K562 (cell line): ENCODE measurements at regions not wholly inside any gene's neighbourhood (a gene's known extent, or its start where the extent isn't known, plus 50 kb on each side); places are given as distances from the start of the nearest gene placed in this dataset.

ENCODE experiments used
- ATAC-seq: fragments of 200-7000 bp; cut with Tn5 transposase; 3 replicates; pipeline ENCODE4 v1.9.1; 2020; ENCODE audit warnings: moderate library complexity
- BruUV-seq: library from RNA; stranded (reverse); fragments of 400-500 nt; replicated peaks from 2 replicates; lab custom pipeline; 2021; lab: Mats Ljungman, UMichigan
- CTCF ChIA-PET: fragments of 300-600 bp; formaldehyde crosslinking; extraction: SDS; loops from one replicate; lab custom pipeline; 2021; ENCODE audit warnings: low intra/inter-chr PET ratio; lab: Yijun Ruan, JAX
- POLR2A ChIA-PET: fragments of 300-600, 350-650 bp; sonication (Branson Sonifier 250); formaldehyde crosslinking; extraction: SDS; loops from one replicate; lab custom pipeline; 2021; ENCODE audit warnings: antibody characterized with exemption, inconsistent platforms; lab: Yijun Ruan, JAX
- DNase-seq, 4 experiments: peaks; one replicate each; pipeline versions ENCODE4 v3.0.0 to v3.0.0-alpha.2; 2011 to 2018; ENCODE audit warnings: low spot score in 3 of 4, mixed read lengths in 3 of 4; ENCODE audit errors: extremely low read depth in 1 of 4
- FAIRE-seq: peaks from 2 replicates; lab custom pipeline; 2011; peaks lifted over from hg19 to GRCh38; lab: Jason Lieb, UNC
- H2AFZ ChIP-seq: 2 replicates; pipeline ENCODE4 v1.6.0; 2011; ENCODE audit warnings: low read depth, low read length, control low read depth, inconsistent platforms
- H3K27ac ChIP-seq: fragments of 200-600 bp; 3 replicates; pipeline ENCODE4 v1.8.0; 2011; ENCODE audit warnings: low read depth, mild to moderate bottlenecking, control low read depth, inconsistent platforms, low read length, moderate library complexity, mixed read lengths; ENCODE audit errors: extremely low read depth
- H3K27me3 ChIP-seq, 2 experiments: fragments of 300-600 bp in 1 of 2; 2 replicates in 1 of 2; 3 replicates in 1 of 2; pipeline versions ENCODE4 v1.6.0 to v1.8.0; 2011; ENCODE audit warnings: inconsistent platforms in 2 of 2, low read length in 2 of 2, mild to moderate bottlenecking in 1 of 2, mixed read lengths in 1 of 2, moderate library complexity in 1 of 2; ENCODE audit not compliant: control insufficient read depth in 2 of 2, insufficient read depth in 2 of 2
- H3K36me3 ChIP-seq: fragments of 300-600 bp; 3 replicates; pipeline ENCODE4 v1.8.0; 2011; ENCODE audit warnings: mild to moderate bottlenecking, low read length, inconsistent platforms; ENCODE audit not compliant: control insufficient read depth, insufficient read depth
- H3K4me1 ChIP-seq, 2 experiments: fragments of 200-600 bp in 1 of 2; replicated peaks in 1 of 2; 2 replicates in 1 of 2; 3 replicates in 1 of 2; pipeline versions ENCODE4 v1.5.1 to v1.8.0; 2011; ENCODE audit warnings: inconsistent platforms in 2 of 2, low read length in 2 of 2, mild to moderate bottlenecking in 1 of 2, mixed read lengths in 1 of 2, moderate library complexity in 1 of 2; ENCODE audit not compliant: control insufficient read depth in 2 of 2, insufficient read depth in 2 of 2
- H3K4me2 ChIP-seq: 2 replicates; pipeline ENCODE4 v1.6.1; 2011; ENCODE audit warnings: low read length, control low read depth, inconsistent platforms, mixed read lengths; ENCODE audit not compliant: insufficient read depth
- H3K4me3 ChIP-seq: fragments of 200-600 bp; sonication (generic), shearing (Covaris generic); 2 replicates; pipeline ENCODE4 v1.5.1; 2016; ENCODE audit warnings: control low read depth, inconsistent platforms
- H3K79me2 ChIP-seq: fragments of 200-600 bp; 3 replicates; pipeline ENCODE4 v1.8.0; 2011; ENCODE audit warnings: low read length, inconsistent platforms; ENCODE audit not compliant: control insufficient read depth, insufficient read depth
- H3K9ac ChIP-seq, 2 experiments: 2 replicates each; pipeline versions ENCODE4 v1.6.0 to v1.6.1; 2011; ENCODE audit warnings: low read depth in 2 of 2, low read length in 2 of 2, control low read depth in 1 of 2, inconsistent platforms in 1 of 2, mild to moderate bottlenecking in 1 of 2, mixed read lengths in 1 of 2; ENCODE audit not compliant: insufficient read depth in 1 of 2
- H3K9me1 ChIP-seq: one replicate; pipeline ENCODE4 v1.6.0; 2011; ENCODE audit warnings: inconsistent platforms, mild to moderate bottlenecking, low read length, moderate library complexity; ENCODE audit not compliant: control insufficient read depth, insufficient read depth
- H3K9me3 ChIP-seq: replicated peaks from 2 replicates; pipeline ENCODE4 v1.5.1; 2011; ENCODE audit warnings: low read depth, low read length, inconsistent platforms; ENCODE audit not compliant: control insufficient read depth, insufficient read depth
- H4K20me1 ChIP-seq: replicated peaks from 2 replicates; pipeline ENCODE4 v1.6.1; 2011; ENCODE audit warnings: low read length, inconsistent platforms, mixed read lengths; ENCODE audit not compliant: control insufficient read depth, insufficient read depth
- MIER1 ChIP-seq: fragments of 450-650 bp; IDR thresholded peaks from 2 replicates; pipeline ENCODE4 v1.6.1; 2016; ENCODE audit warnings: antibody characterized with exemption, mild to moderate bottlenecking, low read depth
- NR1H2 ChIP-seq: sonication (generic); formaldehyde crosslinking; IDR thresholded peaks from 2 replicates; pipeline ENCODE4 v1.4.0; 2020; ENCODE audit warnings: mild to moderate bottlenecking, missing genetic modification reagents
- SRSF7 ChIP-seq: fragments of 200-400 bp; formaldehyde crosslinking; optimal IDR thresholded peaks from 2 replicates; pipeline ENCODE3; 2017; ENCODE audit warnings: mild to moderate bottlenecking, low read depth, low read length
- WGBS: fragments of 100-300 bp; shearing (Covaris generic); methylation state at CpG from one replicate; pipeline ENCODE4 v1.1.6; 2016; ENCODE audit warnings: low coverage, mixed read lengths; ENCODE audit not compliant: insufficient coverage; ENCODE audit errors: missing lambda C conversion rate; 5-methylcytosine and 5-hydroxymethylcytosine counted together
- in situ Hi-C: fragments of 300-500 bp; cut with MboI; formaldehyde crosslinking; loops from 4 replicates; pipeline ENCODE4 v1.15.0; 2018; ENCODE audit warnings: inconsistent platforms, mixed read lengths
- intact Hi-C: fragments of 100-400 bp; cut with micrococcal nuclease; formaldehyde crosslinking; loops from 2 replicates; pipeline ENCODE4 v1.14.2; 2022
- TF ChIP-seq, protein P1 (sequence below): sonication (generic); formaldehyde crosslinking; IDR thresholded peaks from 2 replicates; pipeline ENCODE4 v1.8.1; 2023; ENCODE audit warnings: mild to moderate bottlenecking, missing genetic modification reagents
- TF ChIP-seq, protein P2 (sequence below): fragments of 250-450 bp; sonication (Bioruptor Pico); IDR thresholded peaks from 2 replicates; pipeline ENCODE4 v1.8.0; 2021; ENCODE audit warnings: moderate library complexity, mild to moderate bottlenecking, inconsistent platforms

DNA sequence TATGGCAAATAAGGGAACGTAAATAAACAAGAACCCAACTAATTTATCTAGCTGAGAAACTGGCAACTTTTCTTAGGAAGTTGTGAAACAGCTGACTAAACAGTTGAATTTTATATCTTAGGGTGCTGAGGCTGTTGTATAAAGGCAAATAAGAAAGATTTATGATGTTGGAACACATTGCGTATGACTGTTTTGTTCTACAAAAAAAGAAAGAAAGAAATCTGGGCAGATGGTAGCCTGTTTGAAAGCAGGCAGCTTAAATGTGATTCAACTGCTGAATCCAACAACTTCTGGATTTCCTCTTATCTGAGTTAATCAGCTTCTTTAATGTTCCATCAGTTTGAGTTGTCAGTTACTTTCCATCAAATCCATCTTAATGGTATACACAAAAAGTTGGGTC lies 214.5 kb downstream of the SNX13 start (continued):
- TF ChIP-seq, protein P1, sequence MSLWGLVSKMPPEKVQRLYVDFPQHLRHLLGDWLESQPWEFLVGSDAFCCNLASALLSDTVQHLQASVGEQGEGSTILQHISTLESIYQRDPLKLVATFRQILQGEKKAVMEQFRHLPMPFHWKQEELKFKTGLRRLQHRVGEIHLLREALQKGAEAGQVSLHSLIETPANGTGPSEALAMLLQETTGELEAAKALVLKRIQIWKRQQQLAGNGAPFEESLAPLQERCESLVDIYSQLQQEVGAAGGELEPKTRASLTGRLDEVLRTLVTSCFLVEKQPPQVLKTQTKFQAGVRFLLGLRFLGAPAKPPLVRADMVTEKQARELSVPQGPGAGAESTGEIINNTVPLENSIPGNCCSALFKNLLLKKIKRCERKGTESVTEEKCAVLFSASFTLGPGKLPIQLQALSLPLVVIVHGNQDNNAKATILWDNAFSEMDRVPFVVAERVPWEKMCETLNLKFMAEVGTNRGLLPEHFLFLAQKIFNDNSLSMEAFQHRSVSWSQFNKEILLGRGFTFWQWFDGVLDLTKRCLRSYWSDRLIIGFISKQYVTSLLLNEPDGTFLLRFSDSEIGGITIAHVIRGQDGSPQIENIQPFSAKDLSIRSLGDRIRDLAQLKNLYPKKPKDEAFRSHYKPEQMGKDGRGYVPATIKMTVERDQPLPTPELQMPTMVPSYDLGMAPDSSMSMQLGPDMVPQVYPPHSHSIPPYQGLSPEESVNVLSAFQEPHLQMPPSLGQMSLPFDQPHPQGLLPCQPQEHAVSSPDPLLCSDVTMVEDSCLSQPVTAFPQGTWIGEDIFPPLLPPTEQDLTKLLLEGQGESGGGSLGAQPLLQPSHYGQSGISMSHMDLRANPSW (CRISPR knock-in tag): no peak
- no peak for TF ChIP-seq NR1H2 (CRISPR knock-in tag)

GRCh38 chr7:17732083-17732482 lies 208.2 kb downstream of the SNX13 start:
- intact Hi-C loops: no loop called here

More at GRCh38 chr7:17732083-17732482, 208.2 kb downstream of the SNX13 start:
- no peak for TF ChIP-seq SRSF7
- TF ChIP-seq, protein P2, sequence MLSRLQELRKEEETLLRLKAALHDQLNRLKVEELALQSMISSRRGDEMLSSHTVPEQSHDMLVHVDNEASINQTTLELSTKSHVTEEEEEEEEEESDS (CRISPR knock-in tag): no peak
- TF ChIP-seq MIER1: no peak
- Histone ChIP-seq H3K9me1 (no peaks in the 10 kb centered on the region), H4K20me1 (no peaks in the 10 kb centered on the region), H3K4me3 (no peak overlapping the region), H3K27ac (no peak overlapping the region), H3K27me3 (no peaks in the 10 kb centered on the region), H3K79me2 (no peaks in the 10 kb centered on the region), H3K9me3 (no peaks in the 10 kb centered on the region), H3K9ac (no peak overlapping the region), H3K36me3 (no peaks in the 10 kb centered on the region), H3K4me1 (no peaks in the 10 kb centered on the region), H2AFZ (no peak overlapping the region), H3K4me2 (no peak overlapping the region)
- BruUV-seq: no TSS peak
- WGBS: 4% methylated on average over 3 of the region's 3 CpGs
- DNase-seq: no peak
- FAIRE-seq: no peak
- ChIA-PET POLR2A (no interaction called here), CTCF (no interaction called here)
- in situ Hi-C loops: no loop called here
- ATAC-seq: no peak
